NCI-H226 (cell line): ENCODE measurements at regions not wholly inside any gene's neighbourhood (a gene's known extent, or its start where the extent isn't known, plus 50 kb on each side); places are given as distances from the start of the nearest gene placed in this dataset.
A peak's percentile ranks its signal among the peaks of the same experiment; 100 is the strongest.

Source experiments
- DNase-seq: peaks from one replicate; pipeline ENCODE4 v3.0.0-alpha.2; 2015

DNA sequence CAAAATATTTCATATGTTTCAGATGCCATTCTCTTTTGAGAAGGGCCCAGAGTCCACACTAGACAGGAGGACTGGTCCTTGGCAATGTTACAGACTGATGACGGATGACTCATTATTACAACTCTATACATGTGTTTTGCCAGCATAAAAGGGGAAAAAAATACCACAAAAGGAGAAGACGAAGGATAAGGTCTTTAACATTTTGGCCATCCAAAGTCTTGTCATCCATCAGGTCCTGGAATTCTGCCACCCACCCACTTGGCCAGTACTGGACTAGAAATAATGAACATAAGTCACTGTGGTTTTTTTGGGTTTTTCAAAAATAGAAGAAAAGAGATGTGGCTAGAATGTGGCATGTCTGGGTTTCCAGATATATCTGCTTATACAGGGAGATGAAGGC lies 57.7 kb upstream of the BDNF start:
- peak; percentile 71 for DNase-seq

DNA sequence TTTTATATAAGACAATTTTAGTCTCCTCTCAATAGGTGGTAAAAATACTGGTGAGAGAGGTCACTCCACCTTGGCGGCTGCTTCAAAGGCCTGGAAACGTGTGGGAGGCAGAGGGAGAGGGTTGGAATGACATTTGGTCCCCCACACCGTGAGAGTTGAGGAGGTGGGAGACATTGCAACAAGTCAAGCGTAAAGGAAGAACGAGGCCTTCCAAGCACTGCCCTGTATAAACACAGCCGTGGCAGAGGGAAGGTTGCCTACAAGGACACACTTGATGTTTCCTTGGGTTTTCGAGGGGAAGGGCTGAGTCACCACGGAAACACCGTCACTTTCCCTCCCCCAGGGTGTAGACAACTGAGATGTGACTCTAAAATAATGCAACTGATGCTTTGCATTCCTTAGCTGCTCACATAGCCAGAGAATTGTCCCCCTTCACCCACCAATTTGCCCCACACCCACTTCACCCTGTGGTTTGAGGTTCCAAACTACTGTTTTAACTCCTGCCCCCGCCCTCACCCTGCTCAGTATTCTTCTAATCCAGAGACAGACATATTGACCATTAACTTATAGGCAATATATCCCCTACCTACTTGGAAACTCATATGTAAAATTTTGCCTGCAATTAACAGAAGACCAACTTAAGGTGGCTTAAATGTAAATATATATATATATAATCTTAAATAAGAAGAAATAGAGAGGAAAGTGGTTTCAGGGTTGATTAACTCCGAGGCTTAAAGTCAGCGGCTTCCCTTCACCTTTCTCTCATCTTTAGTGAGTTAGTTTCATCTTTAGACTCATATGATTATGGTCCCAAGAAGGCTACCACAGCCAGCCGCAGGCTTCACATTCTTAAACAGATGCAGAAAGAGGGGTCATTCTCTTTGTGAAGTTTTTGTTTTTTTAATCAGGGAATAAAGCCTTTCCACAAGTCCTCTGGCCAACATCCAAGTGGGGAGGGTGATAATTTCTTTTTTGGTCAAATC lies 54.1 kb upstream of the BDNF start:
- DNase-seq, result no peak
